GM19395 (cell line): ENCODE measurements at regions not wholly inside any gene's neighbourhood (a gene's known extent, or its start where the extent isn't known, plus 50 kb on each side); places are given as distances from the start of the nearest gene placed in this dataset.
"Not testable (repeated sequence)": the region's sequence is repeated elsewhere in the genome, so short reads cannot be mapped to it uniquely, and the experiment has no call there.

Experiments
- ATAC-seq: cut with Tn5 transposase; IDR thresholded peaks from one replicate; pipeline ENCODE4 v1.9.1; 2021; ENCODE audit warnings: mild to moderate bottlenecking, moderate library complexity; ENCODE audit not compliant: unreplicated experiment

DNA sequence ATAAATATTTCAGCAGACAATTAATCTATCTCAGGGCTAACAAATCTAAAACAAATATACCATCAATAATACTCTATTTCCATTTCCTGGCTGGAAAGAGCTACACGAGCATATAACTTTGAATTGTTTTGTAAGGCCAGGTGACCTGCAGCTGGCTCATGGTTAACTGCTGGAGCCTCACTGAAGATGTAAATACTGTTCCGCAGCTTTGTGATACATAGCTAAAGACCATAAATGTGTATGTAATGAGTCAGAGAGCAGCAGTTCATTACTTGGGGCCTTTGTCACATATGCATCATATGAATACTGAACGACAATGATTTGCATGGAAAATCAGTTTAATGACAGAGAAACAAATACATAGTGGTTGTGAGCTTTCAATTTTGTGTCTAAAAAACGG is 109.4 kb upstream of the CCN2 start:
- no peak for ATAC-seq

DNA sequence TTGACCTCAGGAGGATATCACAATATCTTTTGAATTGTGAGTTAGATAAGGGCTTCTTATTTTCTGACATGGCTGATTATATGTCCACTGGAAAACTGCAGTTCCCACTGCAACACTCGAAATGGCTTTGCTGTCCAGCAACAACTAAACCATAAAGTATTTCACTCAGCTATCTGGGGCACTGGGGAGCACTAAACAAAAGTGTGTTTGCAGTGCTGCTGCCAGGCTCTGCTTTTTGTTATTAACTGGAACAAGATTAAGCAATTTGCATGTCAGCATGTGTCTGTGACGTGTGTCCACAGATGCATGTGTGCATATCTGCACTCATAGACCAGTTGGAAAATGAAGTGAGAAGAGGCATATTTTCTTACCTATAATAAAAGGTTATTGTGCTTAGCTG is 107.8 kb upstream of the CCN2 start:
- no peak for ATAC-seq

DNA sequence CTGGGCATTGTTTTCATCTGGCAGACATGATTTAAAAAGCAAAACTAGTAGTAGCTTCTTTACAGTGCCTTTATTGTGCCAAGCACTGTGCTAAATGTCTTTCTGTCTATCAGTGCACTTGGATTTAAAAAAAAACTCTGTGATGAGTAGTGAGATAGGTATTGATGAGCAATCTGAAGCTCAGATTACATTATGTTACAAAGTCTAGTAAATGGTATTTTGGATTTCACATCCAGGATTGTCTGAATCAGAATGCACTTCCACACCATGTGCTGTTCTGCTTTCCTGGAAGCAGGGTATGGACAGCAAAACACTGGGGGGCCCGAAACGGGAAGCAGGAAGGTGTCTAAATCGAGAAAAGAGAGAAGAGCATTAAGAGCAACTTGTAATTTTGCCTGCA is 103.4 kb upstream of the CCN2 start:
- no peak for ATAC-seq

DNA sequence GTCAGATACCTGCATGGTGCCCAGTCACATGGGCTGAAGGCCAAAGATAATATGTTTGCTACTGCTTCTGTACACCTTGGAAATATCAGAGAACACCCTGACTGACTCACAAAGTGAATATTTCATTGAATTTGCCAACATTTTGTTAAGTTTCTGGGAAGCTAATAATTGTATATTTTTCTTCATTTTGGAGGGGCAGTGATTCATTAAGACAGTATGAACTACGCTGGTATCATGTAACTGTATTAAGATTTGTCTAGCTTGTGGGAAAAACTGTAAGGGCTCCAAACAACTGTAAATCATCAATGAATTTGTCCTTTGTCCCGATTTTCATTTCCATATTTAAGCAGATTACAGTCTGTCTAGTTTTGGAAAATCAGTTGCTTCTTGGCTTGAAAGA is 102.3 kb upstream of the CCN2 start:
- no peak for ATAC-seq

GRCh38 chr6:132052096-132052495 is 100.9 kb upstream of the CCN2 start:
- no peak for ATAC-seq

DNA sequence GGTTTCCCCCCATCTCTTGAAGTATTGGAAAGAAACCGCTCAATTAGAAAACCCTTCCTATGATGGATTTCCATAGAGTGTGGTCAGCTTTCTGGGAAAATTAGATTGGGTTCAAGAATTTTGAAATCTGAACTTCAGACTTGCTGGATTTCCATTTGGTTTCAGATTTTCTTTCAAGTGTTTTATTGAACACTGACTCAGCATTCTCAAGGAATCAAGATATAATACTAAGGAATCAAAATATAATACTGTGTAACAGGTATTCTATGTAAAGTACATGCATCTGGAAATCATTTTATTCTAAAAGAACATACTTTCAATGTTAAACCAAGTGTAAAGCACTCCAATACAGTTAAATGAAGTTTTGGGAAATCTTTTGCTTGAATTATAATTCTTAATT is 94.7 kb upstream of the CCN2 start:
- no peak for ATAC-seq

DNA sequence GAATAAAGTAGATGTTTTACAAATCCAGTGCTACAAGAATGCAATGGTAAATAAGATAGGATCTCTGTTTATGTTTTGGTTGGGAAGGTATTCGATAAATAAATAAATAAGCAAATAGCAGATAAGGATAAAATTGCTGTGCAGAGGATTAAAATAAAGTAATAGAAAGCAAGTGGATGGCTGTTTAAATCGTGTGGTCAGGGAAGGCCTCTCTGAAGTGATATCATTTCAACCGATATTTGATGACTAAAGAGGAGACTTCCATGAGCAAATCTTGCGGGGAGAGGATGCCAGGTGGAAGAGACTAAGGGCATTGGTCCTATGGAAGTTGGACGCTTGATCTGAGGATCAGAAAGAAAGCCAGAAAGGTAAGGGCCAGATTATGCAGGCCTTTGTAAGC is 92.0 kb upstream of the CCN2 start:
- ATAC-seq = no peak

- ATAC-seq = no peak
These were observed 90.5 kb upstream of the CCN2 start for GRCh38 chr6:132041706-132042105.

GRCh38 chr6:132028029-132028428 is 76.9 kb upstream of the CCN2 start:
- ATAC-seq = no peak

DNA sequence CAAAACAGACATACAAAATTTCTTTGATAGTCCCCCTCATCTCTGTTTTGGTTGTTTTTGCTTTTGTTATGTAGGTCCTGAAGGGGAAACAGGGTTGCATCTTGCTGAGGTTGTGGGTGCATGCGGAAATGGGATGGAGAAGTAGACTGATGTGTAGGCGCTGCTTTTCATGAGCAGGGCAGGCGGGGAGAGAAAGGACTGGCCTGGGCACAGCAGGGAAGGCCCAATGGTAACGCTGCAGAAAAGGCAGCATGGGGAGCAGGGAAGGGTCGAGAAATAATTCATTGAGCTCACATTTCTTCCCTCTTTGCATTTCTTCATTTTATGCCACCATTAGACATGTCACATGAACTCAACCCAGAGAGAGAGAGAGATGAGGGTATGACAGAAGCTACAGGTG is 74.3 kb upstream of the CCN2 start:
- ATAC-seq = no peak

DNA sequence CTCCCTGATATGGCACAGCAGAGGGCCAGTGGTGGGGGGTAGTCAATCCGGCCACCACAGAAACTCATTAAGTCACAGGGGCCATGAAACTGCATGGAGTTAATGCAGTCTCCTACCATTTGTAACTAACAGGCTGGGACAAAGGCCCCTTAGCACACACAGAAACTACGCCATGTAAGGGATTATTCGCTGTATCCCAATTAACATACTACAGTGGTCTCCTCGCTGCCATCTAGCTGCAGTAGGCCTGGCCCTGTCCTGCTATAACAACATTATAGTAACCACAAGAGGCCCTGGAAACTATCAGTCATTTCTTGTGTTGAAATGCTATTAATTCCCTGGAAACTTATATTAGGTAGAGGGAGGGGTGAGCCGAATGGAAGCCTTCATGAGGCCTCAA is 72.3 kb upstream of the CCN2 start:
- no peak for ATAC-seq

- ATAC-seq = no peak
These were observed 70.6 kb upstream of the CCN2 start for GRCh38 chr6:132021552-132022375.

- not testable (repeated sequence) for ATAC-seq
These were observed 69.7 kb upstream of the CCN2 start for GRCh38 chr6:132020918-132021317.

DNA sequence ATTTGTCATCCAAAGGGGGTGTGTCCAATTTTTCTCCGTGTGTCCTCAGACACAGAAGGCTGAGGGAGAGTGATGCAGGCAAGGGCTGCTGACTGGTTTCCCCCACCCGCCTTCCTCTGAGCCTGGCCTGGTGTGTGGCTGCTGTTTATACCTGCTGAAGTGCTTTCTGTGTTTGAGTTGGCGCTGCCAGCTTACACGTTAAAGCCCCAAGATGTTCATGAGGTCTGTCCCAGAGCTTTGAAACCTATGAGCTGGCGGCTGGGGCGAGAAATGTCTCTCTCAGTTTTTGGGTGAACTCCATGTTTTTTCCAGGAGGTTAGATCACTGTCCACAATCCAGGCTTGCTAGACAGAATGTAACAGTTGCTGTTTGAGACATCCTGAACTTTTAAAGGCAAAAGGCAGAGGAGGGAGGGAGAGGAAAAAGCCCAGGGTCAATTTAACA is 69.0 kb upstream of the CCN2 start:
- no peak for ATAC-seq

GRCh38 chr6:132019586-132019985 is 68.4 kb upstream of the CCN2 start:
- ATAC-seq = no peak

- ATAC-seq = no peak
These were observed 66.8 kb upstream of the CCN2 start for GRCh38 chr6:132017942-132018341.

DNA sequence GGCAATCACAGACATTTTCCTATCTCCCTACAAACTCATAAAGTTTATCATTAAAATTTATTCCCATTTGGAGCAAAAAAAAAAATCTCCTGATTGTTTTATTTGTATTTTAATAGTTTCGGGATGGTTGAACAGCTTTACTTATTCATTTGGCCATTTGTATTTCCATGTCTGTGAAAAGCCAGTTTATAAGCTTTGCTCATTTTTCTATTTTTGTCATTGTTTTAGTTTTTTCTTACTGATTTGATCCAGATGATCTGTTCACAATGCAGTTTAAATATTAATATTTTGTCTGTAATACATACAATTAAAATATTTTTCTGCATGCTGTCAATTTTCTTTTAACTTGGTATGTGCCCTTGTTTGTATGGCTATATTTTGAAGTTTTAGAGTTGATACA is 65.2 kb upstream of the CCN2 start:
- ATAC-seq = no peak

- ATAC-seq = no peak
These were observed 60.4 kb upstream of the CCN2 start for GRCh38 chr6:132011582-132011981.

DNA sequence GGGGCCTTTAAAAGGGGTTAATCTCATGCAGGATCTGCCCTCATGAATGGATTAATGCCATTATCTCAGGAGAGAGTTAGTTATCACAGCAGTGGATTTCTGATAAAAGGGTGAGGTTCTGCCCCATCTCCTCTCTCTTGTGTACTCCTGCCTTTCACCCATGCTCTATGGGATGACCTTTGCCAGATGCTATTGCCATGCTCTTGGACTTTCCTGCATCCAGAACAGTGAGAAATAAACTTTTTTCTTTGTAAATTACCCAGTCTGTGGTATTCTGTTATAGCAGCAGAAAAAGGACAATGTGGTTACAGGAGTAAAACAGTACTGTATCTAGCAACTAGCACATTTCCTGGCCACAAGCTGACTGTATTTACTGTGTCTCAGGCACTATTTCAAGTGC is 58.0 kb upstream of the CCN2 start:
- ATAC-seq = no peak

- no peak for ATAC-seq
These were observed 56.5 kb upstream of the CCN2 start for GRCh38 chr6:132007474-132008190.

DNA sequence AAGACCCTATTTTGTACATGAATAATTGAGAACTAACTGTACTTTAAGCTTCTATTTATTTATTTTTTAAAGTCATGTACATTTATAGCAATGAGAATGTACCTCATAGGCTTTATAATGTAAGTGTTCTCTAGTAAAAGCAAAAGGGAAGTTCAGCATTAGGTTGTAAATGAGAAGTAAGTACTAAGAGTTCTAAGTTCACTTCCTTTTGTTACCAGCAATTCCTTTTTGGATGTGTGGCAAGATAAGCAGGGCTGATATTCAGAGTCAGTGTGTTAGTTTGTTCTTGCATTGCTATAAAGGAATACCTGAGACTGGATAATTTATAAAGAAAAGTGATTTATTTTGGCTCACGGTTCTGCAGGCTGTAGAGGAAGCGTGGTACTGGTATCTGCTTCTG is 54.0 kb upstream of the CCN2 start:
- no peak for ATAC-seq

GRCh38 chr6:132004668-132005067 is 53.5 kb upstream of the CCN2 start:
- ATAC-seq = no peak
